Smooth muscle cell (in vitro differentiated cells): ENCODE measurements at regions not wholly inside any gene's neighbourhood (a gene's known extent, or its start where the extent isn't known, plus 50 kb on each side); places are given as distances from the start of the nearest gene placed in this dataset.

ENCODE experiments used
- DNase-seq: peaks from one replicate; lab custom pipeline; 2025; ENCODE audit not compliant: unreplicated experiment; lab: John Stamatoyannopoulos, UW
- H2AFZ ChIP-seq: fragments of 200-600 bp; sonication (generic); 2 replicates; pipeline ENCODE4 v1.6.0; 2016; ENCODE audit warnings: antibody characterized with exemption, low read depth, mild to moderate bottlenecking
- H3F3A ChIP-seq: fragments of 200-600 bp; sonication (generic); 2 replicates; pipeline ENCODE4 v1.6.0; 2017; ENCODE audit warnings: antibody characterized with exemption, low read depth
- H3K27ac ChIP-seq: fragments of 200-600 bp; sonication (generic); 2 replicates; pipeline ENCODE4 v1.5.1; 2016; ENCODE audit warnings: low read depth, mild to moderate bottlenecking
- H3K27me3 ChIP-seq: fragments of 200-600 bp; sonication (generic); 2 replicates; pipeline ENCODE4 v1.6.1; 2016; ENCODE audit warnings: low read depth, mild to moderate bottlenecking
- H3K36me3 ChIP-seq: fragments of 200-600 bp; sonication (generic); 2 replicates; pipeline ENCODE4 v1.5.1; 2016; ENCODE audit warnings: low read depth
- H3K4me1 ChIP-seq: fragments of 200-600 bp; sonication (generic); 2 replicates; pipeline ENCODE4 v1.5.1; 2016; ENCODE audit warnings: low read depth
- H3K4me2 ChIP-seq: fragments of 200-600 bp; sonication (generic); 2 replicates; pipeline ENCODE4 v1.6.0; 2016; ENCODE audit warnings: mild to moderate bottlenecking
- H3K4me3 ChIP-seq: fragments of 200-600 bp; sonication (generic); 2 replicates; pipeline ENCODE4 v1.5.1; 2016; ENCODE audit warnings: mild to moderate bottlenecking
- H3K79me2 ChIP-seq: fragments of 200-600 bp; sonication (generic); 2 replicates; pipeline ENCODE4 v1.6.0; 2016; ENCODE audit warnings: low read depth, mild to moderate bottlenecking
- H3K9ac ChIP-seq: fragments of 200-600 bp; sonication (generic); 2 replicates; pipeline ENCODE4 v1.6.0; 2016; ENCODE audit warnings: low read depth
- H3K9me3 ChIP-seq: fragments of 200-600 bp; sonication (generic); replicated peaks from 2 replicates; pipeline ENCODE4 v1.5.1; 2016; ENCODE audit warnings: low read depth
- H4K20me1 ChIP-seq: fragments of 200-600 bp; sonication (generic); 2 replicates; pipeline ENCODE4 v1.6.0; 2016; ENCODE audit warnings: low read depth
- WGBS: methylation state at CpG from one replicate; pipeline ENCODE4 v1.1.7; 2016; ENCODE audit warnings: low lambda C conversion rate; 5-methylcytosine and 5-hydroxymethylcytosine counted together
- TF ChIP-seq, protein P1 (sequence below): fragments of 200-600 bp; sonication (generic); IDR thresholded peaks from 2 replicates; pipeline ENCODE4 v1.5.1; 2017; ENCODE audit warnings: borderline replicate concordance, mild to moderate bottlenecking, antibody characterized with exemption; ENCODE audit not compliant: insufficient read depth, poor library complexity, severe bottlenecking

DNA sequence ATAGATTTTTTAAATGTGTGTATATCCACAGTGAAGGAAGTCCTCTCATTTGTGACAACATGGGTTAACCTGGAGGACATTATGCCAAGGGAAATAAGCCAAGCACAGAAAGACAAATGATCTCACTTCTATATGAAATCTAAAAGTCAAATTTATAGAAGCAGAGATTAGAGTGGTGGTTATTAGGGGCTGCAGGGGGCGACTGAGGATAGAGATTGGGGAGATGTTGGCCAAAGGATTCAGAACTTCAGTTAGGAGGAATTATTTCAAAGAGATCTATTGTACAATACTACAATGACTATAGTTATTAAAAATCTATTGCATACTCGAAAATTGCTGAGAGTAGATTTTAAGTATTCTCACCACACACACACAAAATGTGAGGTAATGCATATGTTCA is 252.4 kb upstream of the SLC39A10 start:
- Histone ChIP-seq H3K36me3 (no peaks in the 10 kb centered on the region), H3K4me2 (no peak overlapping the region), H2AFZ (no peak overlapping the region), H3K4me1 (no peaks in the 10 kb centered on the region), H3F3A (no peaks in the 10 kb centered on the region), H4K20me1 (no peaks in the 10 kb centered on the region), H3K79me2 (no peaks in the 10 kb centered on the region), H3K4me3 (no peak overlapping the region), H3K27me3 (no peaks in the 10 kb centered on the region), H3K9me3 (no peaks in the 10 kb centered on the region), H3K9ac (no peak overlapping the region), H3K27ac (no peak overlapping the region)
- TF ChIP-seq, protein P1, sequence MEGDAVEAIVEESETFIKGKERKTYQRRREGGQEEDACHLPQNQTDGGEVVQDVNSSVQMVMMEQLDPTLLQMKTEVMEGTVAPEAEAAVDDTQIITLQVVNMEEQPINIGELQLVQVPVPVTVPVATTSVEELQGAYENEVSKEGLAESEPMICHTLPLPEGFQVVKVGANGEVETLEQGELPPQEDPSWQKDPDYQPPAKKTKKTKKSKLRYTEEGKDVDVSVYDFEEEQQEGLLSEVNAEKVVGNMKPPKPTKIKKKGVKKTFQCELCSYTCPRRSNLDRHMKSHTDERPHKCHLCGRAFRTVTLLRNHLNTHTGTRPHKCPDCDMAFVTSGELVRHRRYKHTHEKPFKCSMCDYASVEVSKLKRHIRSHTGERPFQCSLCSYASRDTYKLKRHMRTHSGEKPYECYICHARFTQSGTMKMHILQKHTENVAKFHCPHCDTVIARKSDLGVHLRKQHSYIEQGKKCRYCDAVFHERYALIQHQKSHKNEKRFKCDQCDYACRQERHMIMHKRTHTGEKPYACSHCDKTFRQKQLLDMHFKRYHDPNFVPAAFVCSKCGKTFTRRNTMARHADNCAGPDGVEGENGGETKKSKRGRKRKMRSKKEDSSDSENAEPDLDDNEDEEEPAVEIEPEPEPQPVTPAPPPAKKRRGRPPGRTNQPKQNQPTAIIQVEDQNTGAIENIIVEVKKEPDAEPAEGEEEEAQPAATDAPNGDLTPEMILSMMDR = no peak
- DNase-seq = no peak
- WGBS = 76% methylated on average over 2 of the region's 2 CpGs

DNA sequence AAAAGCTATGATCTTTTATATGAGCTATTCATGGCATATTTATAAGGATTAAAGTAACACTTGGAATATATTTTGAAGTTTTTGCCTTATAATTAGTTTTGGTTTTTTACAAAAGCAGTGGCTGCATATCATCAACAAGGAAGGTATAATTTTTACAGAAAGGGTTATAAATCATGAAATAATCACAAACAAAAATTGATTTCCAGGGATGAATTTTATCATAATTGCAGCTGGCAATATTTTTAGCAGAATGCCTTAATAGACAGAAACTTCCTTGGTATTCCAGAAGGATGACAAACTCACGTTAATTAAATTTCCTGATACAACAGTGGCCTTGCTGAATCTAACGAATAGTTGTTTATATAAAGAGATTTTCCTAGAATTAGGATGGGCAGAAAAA is 260.5 kb upstream of the SLC39A10 start:
- no peak for DNase-seq
- no peak overlapping the region for H2AFZ ChIP-seq
- no peak overlapping the region for H3K4me2 ChIP-seq
- H3K9me3 ChIP-seq = no peaks in the 10 kb centered on the region
- no peaks in the 10 kb centered on the region for H3K79me2 ChIP-seq
- no peaks in the 10 kb centered on the region for H3K27me3 ChIP-seq
- H3F3A ChIP-seq = no peaks in the 10 kb centered on the region
- WGBS = 95% methylated on average over 2 of the region's 2 CpGs
- no peak overlapping the region for H3K27ac ChIP-seq
- no peaks in the 10 kb centered on the region for H3K36me3 ChIP-seq
- TF ChIP-seq, protein P1 = no peak
- H4K20me1 ChIP-seq = no peaks in the 10 kb centered on the region
- no peak overlapping the region for H3K4me3 ChIP-seq
- H3K9ac ChIP-seq = no peak overlapping the region
- no peaks in the 10 kb centered on the region for H3K4me1 ChIP-seq

- no peak overlapping the region for H3K27ac ChIP-seq
- DNase-seq = no peak
- no peak overlapping the region for H3K9ac ChIP-seq
- TF ChIP-seq, protein P1 = no peak
- H3K79me2 ChIP-seq = no peaks in the 10 kb centered on the region
- no peaks in the 10 kb centered on the region for H3K4me1 ChIP-seq
- no peaks in the 10 kb centered on the region for H3K27me3 ChIP-seq
- H3K36me3 ChIP-seq = no peaks in the 10 kb centered on the region
- H3K4me3 ChIP-seq = no peak overlapping the region
- no peak overlapping the region for H3K4me2 ChIP-seq
- no peaks in the 10 kb centered on the region for H3K9me3 ChIP-seq
- no peak overlapping the region for H2AFZ ChIP-seq
- H4K20me1 ChIP-seq = no peaks in the 10 kb centered on the region
- H3F3A ChIP-seq = no peaks in the 10 kb centered on the region
Measured at GRCh38 chr2:195395362-195395761, 261.7 kb upstream of the SLC39A10 start.

DNA sequence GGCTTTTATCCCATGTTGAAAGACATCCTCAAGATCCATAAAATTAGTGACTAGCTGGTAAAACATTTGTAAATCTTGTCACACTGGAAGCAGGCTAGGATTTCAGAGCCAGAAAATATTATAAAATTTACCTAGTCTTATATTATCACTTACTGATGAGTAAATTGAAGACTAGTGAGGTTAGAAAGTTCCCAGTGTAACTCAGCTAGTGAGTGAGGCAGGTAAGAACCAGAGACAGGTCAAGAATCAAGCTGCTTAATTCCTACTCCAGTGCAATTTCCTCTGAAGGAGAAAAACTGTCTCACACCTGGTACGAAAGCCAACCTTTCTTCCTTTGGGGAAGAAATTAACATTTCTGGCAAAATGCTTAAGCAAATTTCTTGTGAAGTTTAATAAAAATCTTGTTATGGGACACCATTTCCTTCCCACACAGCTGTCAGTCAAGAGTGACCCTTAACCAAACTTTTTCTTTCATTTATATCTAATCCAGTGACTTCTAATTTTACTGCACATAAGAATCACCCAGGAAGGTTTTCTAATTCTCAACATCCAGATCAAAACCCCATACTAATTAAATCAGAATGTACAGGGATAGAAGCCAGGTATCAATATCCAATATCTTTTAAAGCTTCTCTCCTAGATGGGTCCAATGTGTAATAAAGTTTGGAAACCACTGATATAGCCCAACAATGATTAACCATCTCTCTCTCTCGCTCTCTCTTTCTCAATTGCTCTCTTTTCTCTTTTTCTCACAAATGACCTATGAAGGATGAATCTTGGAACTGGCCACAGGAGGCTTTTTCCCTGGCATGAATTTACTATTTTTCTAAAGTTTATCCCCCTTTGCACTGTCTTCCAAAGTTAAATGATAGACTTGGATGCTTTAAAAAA is 264.3 kb upstream of the SLC39A10 start:
- Histone ChIP-seq H3K9ac (no peak overlapping the region), H3K79me2 (no peaks in the 10 kb centered on the region), H3K27me3 (no peaks in the 10 kb centered on the region), H2AFZ (no peak overlapping the region), H3K9me3 (no peaks in the 10 kb centered on the region), H3K36me3 (no peaks in the 10 kb centered on the region), H3K4me3 (no peak overlapping the region), H3K4me2 (no peak overlapping the region), H3F3A (no peaks in the 10 kb centered on the region), H3K27ac (no peak overlapping the region), H3K4me1 (no peaks in the 10 kb centered on the region), H4K20me1 (no peaks in the 10 kb centered on the region)
- TF ChIP-seq, protein P1 = no peak
- DNase-seq = no peak
- 85% methylated on average over 2 of the region's 2 CpGs for whole genome bisulfite sequencing
